GM19324 (cell line): ENCODE measurements at regions not wholly inside any gene's neighbourhood (a gene's known extent, or its start where the extent isn't known, plus 50 kb on each side); places are given as distances from the start of the nearest gene placed in this dataset.
"Not testable (repeated sequence)": the region's sequence is repeated elsewhere in the genome, so short reads cannot be mapped to it uniquely, and the experiment has no call there.

Source experiments
- ATAC-seq: cut with Tn5 transposase; IDR thresholded peaks from one replicate; pipeline ENCODE4 v1.9.1; 2021; ENCODE audit warnings: mild to moderate bottlenecking, moderate library complexity; ENCODE audit not compliant: unreplicated experiment, low FRiP score

GRCh38 chr6:58063542-58063941 lies 746.1 kb downstream of the PRIM2 start:
- not testable (repeated sequence) for ATAC-seq

GRCh38 chr6:58067867-58068548 lies 750.6 kb downstream of the PRIM2 start:
- ATAC-seq, result not testable (repeated sequence)

GRCh38 chr6:58073263-58073662 lies 755.8 kb downstream of the PRIM2 start:
- no peak for ATAC-seq

- ATAC-seq, result not testable (repeated sequence)
Measured at GRCh38 chr6:58090067-58090466, 772.6 kb downstream of the PRIM2 start.

GRCh38 chr6:58097251-58097650 lies 779.8 kb downstream of the PRIM2 start:
- not testable (repeated sequence) for ATAC-seq

GRCh38 chr6:58113960-58114359 lies 796.5 kb downstream of the PRIM2 start:
- ATAC-seq, result no peak

- ATAC-seq, result not testable (repeated sequence)
Measured at GRCh38 chr6:58117162-58117561, 799.7 kb downstream of the PRIM2 start.

- ATAC-seq, result not testable (repeated sequence)
Measured at GRCh38 chr6:58121616-58122015, 804.2 kb downstream of the PRIM2 start.

- ATAC-seq, result not testable (repeated sequence)
Measured at GRCh38 chr6:58123770-58124169, 806.3 kb downstream of the PRIM2 start.

GRCh38 chr6:58128549-58128948 lies 811.1 kb downstream of the PRIM2 start:
- not testable (repeated sequence) for ATAC-seq

- not testable (repeated sequence) for ATAC-seq
Measured at GRCh38 chr6:58129098-58129497, 811.7 kb downstream of the PRIM2 start.

GRCh38 chr6:58139746-58140145 lies 822.3 kb downstream of the PRIM2 start:
- not testable (repeated sequence) for ATAC-seq

- ATAC-seq, result not testable (repeated sequence)
Measured at GRCh38 chr6:58171025-58171424, 853.6 kb downstream of the PRIM2 start.

GRCh38 chr6:58181557-58182065 lies 864.2 kb downstream of the PRIM2 start:
- not testable (repeated sequence) for ATAC-seq

- not testable (repeated sequence) for ATAC-seq
Measured at GRCh38 chr6:58185300-58185699, 867.9 kb downstream of the PRIM2 start.

- ATAC-seq, result not testable (repeated sequence)
Measured at GRCh38 chr6:58193209-58193608, 875.8 kb downstream of the PRIM2 start.

- ATAC-seq, result no peak
Measured at GRCh38 chr6:58198301-58198700, 880.9 kb downstream of the PRIM2 start.

- ATAC-seq, result not testable (repeated sequence)
Measured at GRCh38 chr6:58237124-58237523, 919.7 kb downstream of the PRIM2 start.

GRCh38 chr6:58238421-58238820 lies 921.0 kb downstream of the PRIM2 start:
- not testable (repeated sequence) for ATAC-seq

GRCh38 chr6:58257625-58258024 lies 940.2 kb downstream of the PRIM2 start:
- ATAC-seq, result not testable (repeated sequence)

- ATAC-seq, result no peak
Measured at GRCh38 chr6:58290177-58290576, 972.7 kb downstream of the PRIM2 start.

- not testable (repeated sequence) for ATAC-seq
Measured at GRCh38 chr6:58291319-58291718, 973.9 kb downstream of the PRIM2 start.
